C4-2B (cell line): ENCODE measurements at regions not wholly inside any gene's neighbourhood (a gene's known extent, or its start where the extent isn't known, plus 50 kb on each side); places are given as distances from the start of the nearest gene placed in this dataset.
"Not testable (repeated sequence)": the region's sequence is repeated elsewhere in the genome, so short reads cannot be mapped to it uniquely, and the experiment has no call there.

Source experiments
- H3K27ac ChIP-seq: fragments of 450-650 bp; 2 replicates; pipeline ENCODE4 v1.5.1; 2017
- TF ChIP-seq, protein P1 (sequence below): fragments of 450-650 bp; conservative IDR thresholded peaks from 2 replicates; pipeline ENCODE4 v1.5.1; 2017; ENCODE audit warnings: mild to moderate bottlenecking

GRCh38 chr2:90237923-90238361 lies 1546.5 kb downstream of the RPIA start:
- TF ChIP-seq, protein P1, sequence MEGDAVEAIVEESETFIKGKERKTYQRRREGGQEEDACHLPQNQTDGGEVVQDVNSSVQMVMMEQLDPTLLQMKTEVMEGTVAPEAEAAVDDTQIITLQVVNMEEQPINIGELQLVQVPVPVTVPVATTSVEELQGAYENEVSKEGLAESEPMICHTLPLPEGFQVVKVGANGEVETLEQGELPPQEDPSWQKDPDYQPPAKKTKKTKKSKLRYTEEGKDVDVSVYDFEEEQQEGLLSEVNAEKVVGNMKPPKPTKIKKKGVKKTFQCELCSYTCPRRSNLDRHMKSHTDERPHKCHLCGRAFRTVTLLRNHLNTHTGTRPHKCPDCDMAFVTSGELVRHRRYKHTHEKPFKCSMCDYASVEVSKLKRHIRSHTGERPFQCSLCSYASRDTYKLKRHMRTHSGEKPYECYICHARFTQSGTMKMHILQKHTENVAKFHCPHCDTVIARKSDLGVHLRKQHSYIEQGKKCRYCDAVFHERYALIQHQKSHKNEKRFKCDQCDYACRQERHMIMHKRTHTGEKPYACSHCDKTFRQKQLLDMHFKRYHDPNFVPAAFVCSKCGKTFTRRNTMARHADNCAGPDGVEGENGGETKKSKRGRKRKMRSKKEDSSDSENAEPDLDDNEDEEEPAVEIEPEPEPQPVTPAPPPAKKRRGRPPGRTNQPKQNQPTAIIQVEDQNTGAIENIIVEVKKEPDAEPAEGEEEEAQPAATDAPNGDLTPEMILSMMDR = peak; percentile 51
- H3K27ac ChIP-seq = not testable (repeated sequence)

GRCh38 chr2:90238505-90239230 lies 1547.2 kb downstream of the RPIA start:
- H3K27ac ChIP-seq = not testable (repeated sequence)

DNA sequence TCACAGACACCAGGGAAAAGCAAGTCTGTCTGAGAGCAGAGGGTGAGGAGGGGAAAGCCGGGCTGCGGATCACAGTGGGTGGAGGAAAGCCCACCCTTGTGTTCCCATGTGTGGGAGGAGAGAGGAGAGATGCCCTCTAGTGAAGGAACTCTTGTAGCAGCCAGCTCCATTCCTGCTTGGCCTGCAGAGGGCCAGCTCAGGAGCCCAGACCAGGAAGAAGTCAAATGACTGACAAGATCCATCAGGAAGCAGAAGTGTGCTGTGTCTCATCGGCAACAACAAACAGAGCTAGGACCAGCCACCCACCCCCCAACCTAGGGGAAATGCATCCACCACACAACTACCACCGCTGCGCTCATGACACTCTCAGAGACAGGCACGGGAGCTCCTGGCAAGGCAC lies 1548.3 kb downstream of the RPIA start:
- H3K27ac ChIP-seq = not testable (repeated sequence)

DNA sequence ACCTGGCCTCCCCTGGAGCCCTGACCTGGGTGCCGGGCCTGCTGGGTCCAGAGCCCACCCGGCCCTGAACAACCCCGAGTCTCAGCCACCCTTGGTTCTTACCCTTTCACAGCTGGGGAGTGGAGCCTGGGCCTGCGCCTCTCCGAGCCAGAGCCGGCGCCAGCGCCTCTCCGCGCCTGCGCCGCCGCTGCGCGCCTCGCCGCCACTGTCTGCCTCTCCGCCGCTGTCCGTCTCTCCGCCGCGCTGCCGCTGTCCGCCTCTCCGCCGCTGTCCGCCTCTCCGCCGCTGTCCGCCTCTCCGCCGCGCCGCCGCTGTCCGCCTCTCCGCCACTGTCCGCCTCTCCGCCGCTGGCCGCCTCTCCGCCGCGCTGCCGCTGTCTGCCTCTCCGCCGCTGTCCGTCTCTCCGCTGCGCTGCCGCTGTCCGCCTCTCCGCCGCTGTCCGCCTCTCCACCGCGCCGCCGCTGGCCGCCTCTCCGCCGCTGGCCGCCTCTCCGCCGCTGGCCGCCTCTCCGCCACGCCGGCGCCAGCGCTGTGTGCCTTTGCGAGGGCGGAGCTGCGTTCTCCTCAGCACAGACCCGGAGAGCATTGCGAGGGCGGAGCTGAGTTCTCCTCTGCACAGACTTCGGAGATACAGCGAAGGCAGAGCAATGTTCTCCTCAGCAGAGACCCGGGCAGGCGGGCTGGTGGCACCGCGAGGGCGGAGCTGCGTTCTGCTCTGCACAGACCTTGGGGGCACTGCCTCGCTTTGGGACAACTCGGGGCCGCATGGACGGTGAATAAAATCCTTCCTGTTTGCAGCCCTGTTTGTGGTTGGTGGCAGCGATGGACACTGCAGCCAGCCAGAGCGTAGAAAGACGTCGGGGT lies 1553.7 kb downstream of the RPIA start:
- not testable (repeated sequence) for H3K27ac ChIP-seq

DNA sequence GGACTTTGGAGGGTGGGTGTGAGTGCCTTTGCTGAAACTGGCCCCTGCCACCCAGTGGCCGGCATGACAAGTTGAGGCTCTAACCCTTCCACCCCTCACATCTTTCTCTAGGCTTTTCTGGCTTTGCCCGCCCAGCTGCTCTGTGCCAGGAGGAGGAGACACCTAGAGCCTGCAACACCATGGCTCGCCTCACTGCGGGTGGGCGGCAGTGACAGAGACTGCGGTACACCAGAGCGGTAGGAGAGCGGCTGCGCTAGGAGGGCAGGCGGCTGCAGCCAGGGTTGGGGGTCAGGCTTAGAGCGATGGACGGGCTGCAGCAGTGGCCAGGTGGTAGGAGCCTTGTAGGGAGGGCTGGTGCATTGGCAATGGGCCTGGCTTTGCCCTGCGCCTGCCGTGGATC lies 1556.9 kb downstream of the RPIA start:
- H3K27ac ChIP-seq = not testable (repeated sequence)

- not testable (repeated sequence) for H3K27ac ChIP-seq
Measured at GRCh38 chr2:90250350-90250749, 1558.9 kb downstream of the RPIA start.

- not testable (repeated sequence) for H3K27ac ChIP-seq
Measured at GRCh38 chr2:90251576-90251975, 1560.1 kb downstream of the RPIA start.

DNA sequence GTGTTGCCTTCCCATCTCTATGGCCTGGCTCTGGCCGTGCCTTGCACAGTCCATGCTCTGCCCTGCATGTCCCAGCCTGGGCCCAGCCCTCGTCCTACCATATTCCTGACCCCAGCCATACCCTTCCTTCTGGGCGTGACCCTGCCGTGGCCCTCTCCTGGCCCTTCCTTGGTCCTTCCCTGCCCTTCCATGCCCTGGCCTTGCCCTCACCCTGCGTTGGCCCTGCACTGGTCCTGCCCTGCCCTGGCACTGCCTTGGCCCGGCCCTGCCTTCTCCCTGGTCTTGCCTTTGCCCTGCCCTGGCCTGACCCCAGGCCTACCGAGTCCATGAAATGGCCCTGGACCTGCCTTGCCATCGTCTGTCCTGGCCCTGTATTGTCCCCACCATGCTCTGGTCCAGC lies 1561.8 kb downstream of the RPIA start:
- not testable (repeated sequence) for H3K27ac ChIP-seq

DNA sequence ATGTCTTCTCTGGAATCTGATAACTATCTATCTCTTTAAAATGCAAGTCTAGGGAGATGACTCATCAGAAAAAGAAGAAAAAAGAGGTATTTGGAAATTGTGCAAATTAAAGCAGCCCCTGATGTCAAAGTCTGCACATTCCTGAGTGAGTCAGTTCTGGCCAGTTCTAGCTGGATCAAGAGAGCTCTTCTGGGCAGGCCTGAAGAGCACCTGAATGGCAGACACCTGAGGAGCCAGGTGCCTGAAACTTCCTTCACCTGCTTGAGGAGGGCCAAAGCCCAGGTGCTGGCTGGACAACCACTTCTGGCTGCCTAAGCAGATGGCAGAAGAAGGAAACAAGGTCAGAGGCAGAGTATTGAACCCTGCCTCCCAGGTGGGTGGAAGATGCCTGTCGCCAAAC lies 1575.4 kb downstream of the RPIA start:
- H3K27ac ChIP-seq = not testable (repeated sequence)

DNA sequence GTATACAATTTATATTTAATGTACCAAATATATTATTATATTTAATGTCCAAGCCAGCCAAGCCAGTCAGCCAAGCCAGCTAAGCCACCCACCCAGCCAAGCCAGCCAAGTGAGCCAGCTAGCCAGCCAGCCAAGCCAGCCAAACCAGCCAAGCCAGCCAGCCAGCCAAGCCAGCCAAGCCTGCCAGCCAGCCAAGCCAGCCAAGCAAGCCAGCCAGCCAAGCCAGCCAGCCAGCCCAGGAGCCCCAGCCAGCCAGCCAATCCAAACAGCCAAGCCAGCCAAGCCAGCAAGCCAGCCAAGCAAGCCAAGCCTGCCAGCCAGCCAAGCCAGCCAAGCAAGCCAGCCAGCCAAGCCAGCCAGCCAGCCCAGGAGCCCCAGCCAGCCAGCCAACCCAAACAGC lies 1596.3 kb downstream of the RPIA start:
- H3K27ac ChIP-seq = not testable (repeated sequence)

DNA sequence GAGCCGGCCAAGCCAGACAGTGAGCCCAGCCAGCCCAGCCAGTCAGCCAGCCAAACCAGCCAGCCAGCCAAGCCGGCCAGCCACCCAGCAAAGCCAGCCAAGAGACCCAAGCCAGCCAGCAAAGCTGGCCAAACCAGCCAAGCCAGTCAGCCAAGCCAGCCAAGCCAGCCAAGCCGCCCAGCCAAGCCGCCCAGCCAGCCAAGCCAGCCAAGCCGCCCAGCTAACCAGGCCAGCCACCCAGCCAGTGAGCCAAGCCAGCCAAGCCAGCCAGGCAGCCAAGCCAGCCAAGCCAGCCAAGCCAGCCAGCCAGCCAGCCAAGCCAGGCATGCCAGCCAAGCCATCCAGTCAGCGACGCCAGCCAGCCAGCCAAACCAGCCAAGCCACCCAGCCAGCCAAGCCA lies 1596.9 kb downstream of the RPIA start:
- H3K27ac ChIP-seq = not testable (repeated sequence)

DNA sequence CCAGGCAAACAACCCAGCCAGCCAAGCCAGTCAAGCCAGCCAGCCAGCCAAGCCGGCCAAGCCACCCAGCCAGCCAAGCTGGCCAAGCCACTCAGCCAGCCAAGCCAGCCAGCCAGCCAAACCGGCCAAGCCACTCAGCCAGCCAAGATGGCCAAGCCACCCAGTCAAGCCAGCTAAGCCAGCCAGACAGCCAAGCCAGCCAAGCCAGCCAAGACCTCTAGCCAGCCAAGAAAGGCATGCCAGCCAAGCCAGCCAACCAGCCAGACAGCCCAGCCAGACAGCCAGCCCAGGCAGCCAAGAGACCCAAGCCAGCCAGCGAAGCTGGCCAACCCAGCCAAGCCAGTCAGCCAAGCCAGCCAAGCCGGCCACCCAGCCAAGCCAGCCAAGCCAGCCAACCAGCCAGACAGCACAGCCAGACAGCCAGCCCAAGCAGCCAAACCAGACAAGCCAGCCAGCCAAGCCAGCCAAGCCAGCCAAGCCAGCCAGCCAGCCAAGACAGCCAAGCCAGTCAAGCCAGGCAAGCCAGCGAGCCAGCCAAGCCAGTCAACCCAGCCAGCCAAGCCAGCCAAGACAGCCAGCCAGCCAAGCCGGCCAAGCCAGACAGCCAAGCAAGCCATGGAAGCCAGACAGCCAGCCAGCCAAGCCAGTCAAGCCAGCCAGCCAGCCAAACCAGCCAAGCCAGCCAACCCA lies 1598.0 kb downstream of the RPIA start:
- H3K27ac ChIP-seq = not testable (repeated sequence)

- not testable (repeated sequence) for H3K27ac ChIP-seq
Measured at GRCh38 chr2:90290701-90291100, 1599.2 kb downstream of the RPIA start.

GRCh38 chr2:90291168-90291883 lies 1599.9 kb downstream of the RPIA start:
- H3K27ac ChIP-seq = not testable (repeated sequence)

DNA sequence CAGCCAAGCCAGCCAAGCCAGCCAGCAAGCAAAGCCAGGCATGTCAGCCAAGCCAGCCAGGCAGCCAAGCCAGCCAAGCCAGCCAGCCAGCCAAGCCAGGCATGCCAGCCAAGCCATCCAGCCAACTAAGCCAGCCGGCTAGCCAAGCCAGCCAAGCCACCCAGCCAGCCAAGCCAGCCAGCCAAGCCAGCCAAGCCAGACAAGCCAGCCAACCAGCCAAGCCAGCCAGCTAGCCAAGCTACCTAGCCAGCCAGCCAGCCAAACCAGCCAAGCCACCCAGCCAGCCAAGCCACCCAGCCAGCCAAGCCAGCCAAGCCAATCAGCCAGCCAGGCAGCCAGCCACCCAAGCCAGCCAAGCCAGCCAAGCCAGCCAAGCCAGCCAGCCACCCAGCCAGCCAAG lies 1600.5 kb downstream of the RPIA start:
- not testable (repeated sequence) for H3K27ac ChIP-seq

DNA sequence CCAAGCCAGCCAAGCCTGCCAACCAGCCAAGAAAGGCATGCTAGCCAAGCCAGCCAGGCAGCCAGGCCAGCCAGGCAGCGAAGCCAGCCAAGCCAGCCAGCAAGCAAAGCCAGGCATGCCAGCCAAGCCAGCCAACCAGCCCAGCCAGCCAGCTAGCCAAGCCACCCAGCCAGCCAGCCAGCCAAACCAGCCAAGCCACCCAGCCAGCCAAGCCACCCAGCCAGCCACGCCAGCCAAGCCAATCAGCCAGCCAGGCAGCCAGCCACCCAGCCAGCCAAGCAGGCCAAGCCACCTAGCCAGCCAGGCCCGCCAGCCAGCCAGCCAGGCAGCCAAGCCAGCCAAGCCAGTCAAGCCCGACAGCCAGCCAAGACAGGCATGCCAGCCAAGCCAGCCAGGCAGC lies 1601.0 kb downstream of the RPIA start:
- not testable (repeated sequence) for H3K27ac ChIP-seq

GRCh38 chr2:90293224-90293623 lies 1601.8 kb downstream of the RPIA start:
- H3K27ac ChIP-seq = not testable (repeated sequence)

GRCh38 chr2:90293806-90294205 lies 1602.3 kb downstream of the RPIA start:
- H3K27ac ChIP-seq = not testable (repeated sequence)

DNA sequence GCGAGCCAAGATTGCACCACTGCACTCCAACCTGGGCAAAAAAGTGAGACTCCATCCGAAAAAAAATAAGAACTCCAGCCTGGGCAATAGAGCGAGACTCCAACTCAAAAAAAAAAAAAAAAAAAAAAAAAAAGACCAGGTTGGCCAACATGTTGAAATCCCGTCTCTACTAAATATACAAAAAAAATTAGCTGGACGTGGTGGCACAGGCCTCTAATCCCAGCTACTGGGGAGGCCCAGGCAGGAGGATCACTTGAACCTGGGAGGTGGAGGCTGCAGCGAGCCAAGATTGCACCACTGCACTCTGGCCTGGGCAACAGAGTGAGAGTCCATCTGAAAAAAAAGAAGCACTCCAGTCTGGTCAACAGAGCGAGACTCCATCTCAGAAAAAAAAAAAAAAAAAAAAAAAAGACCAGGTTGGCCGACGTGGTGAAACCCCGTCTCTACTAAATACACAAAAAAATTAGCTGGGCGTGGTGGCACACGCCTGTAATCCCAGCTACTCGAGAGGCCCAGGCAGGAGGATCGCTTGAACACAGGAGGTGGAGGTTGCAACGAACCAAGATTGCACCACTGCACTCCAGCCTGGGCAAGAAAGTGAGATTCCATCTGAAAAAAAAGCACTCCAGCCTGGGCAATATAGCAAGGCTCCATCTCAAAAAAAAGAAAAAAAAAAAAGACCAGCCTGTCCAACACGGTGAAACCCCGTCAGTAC lies 1603.7 kb downstream of the RPIA start:
- H3K27ac ChIP-seq = not testable (repeated sequence)

GRCh38 chr2:90296484-90296777 lies 1605.0 kb downstream of the RPIA start:
- not testable (repeated sequence) for H3K27ac ChIP-seq
